GM23248 (cell line): ENCODE measurements at regions not wholly inside any gene's neighbourhood (a gene's known extent, or its start where the extent isn't known, plus 50 kb on each side); places are given as distances from the start of the nearest gene placed in this dataset.
"Not testable (repeated sequence)": the region's sequence is repeated elsewhere in the genome, so short reads cannot be mapped to it uniquely, and the experiment has no call there.

Experiments used
- DNase-seq: peaks from one replicate; pipeline ENCODE4 v3.0.0-alpha.2; 2015
- H2AFZ ChIP-seq: fragments of 200-600 bp; sonication (generic); 2 replicates; pipeline ENCODE4 v1.6.1; 2016; ENCODE audit warnings: antibody characterized with exemption
- H3F3A ChIP-seq: fragments of 200-600 bp; sonication (generic); 2 replicates; pipeline ENCODE4 v1.6.1; 2016; ENCODE audit warnings: mild to moderate bottlenecking, antibody characterized with exemption, mixed run types; ENCODE audit not compliant: insufficient read depth
- H3K27ac ChIP-seq: fragments of 200-600 bp; sonication (generic); 2 replicates; pipeline ENCODE4 v1.5.1; 2016; ENCODE audit warnings: mild to moderate bottlenecking
- H3K27me3 ChIP-seq: fragments of 200-600 bp; sonication (generic); replicated peaks from 2 replicates; pipeline ENCODE4 v1.6.1; 2016; ENCODE audit warnings: mild to moderate bottlenecking; ENCODE audit not compliant: insufficient read depth
- H3K36me3 ChIP-seq: fragments of 200-600 bp; sonication (generic); 2 replicates; pipeline ENCODE4 v1.6.1; 2016; ENCODE audit warnings: low read depth, mild to moderate bottlenecking
- H3K4me1 ChIP-seq: fragments of 200-600 bp; sonication (generic); 2 replicates; pipeline ENCODE4 v1.6.1; 2016; ENCODE audit warnings: mild to moderate bottlenecking; ENCODE audit not compliant: insufficient read depth
- H3K4me2 ChIP-seq: fragments of 200-600 bp; sonication (generic); one replicate; pipeline ENCODE4 v1.6.1; 2016; ENCODE audit warnings: mild to moderate bottlenecking; ENCODE audit not compliant: unreplicated experiment
- H3K4me3 ChIP-seq: fragments of 200-600 bp; sonication (generic); 2 replicates; pipeline ENCODE4 v1.5.1; 2016; ENCODE audit warnings: mild to moderate bottlenecking
- H3K79me2 ChIP-seq: fragments of 200-600 bp; sonication (generic); 2 replicates; pipeline ENCODE4 v1.6.1; 2016; ENCODE audit warnings: mild to moderate bottlenecking; ENCODE audit not compliant: insufficient read depth
- H3K9ac ChIP-seq: fragments of 200-600 bp; sonication (generic); 2 replicates; pipeline ENCODE4 v1.6.1; 2016; ENCODE audit warnings: mild to moderate bottlenecking
- H3K9me2 ChIP-seq: fragments of 200-600 bp; sonication (generic); 2 replicates; pipeline ENCODE4 v1.6.1; 2016; ENCODE audit warnings: mixed run types, mild to moderate bottlenecking, moderate library complexity; ENCODE audit not compliant: insufficient read depth
- H3K9me3 ChIP-seq: fragments of 200-600 bp; sonication (generic); one replicate; pipeline ENCODE4 v1.6.1; 2017; ENCODE audit warnings: low read depth
- H4K20me1 ChIP-seq: fragments of 200-600 bp; sonication (generic); 2 replicates; pipeline ENCODE4 v1.6.0; 2016; ENCODE audit not compliant: insufficient read depth
- EZH2 ChIP-seq: fragments of 200-600 bp; sonication (generic); IDR thresholded peaks from 2 replicates; pipeline ENCODE4 v1.6.1; 2018; ENCODE audit warnings: antibody characterized with exemption, mild to moderate bottlenecking; ENCODE audit not compliant: insufficient read depth, poor library complexity, severe bottlenecking
- EZH2phosphoT487 ChIP-seq: fragments of 200-600 bp; sonication (generic); IDR thresholded peaks from 2 replicates; pipeline ENCODE4 v1.6.1; 2018; ENCODE audit warnings: antibody characterized with exemption, moderate library complexity, mild to moderate bottlenecking, low read depth; ENCODE audit not compliant: insufficient read depth
- WGBS, 2 experiments: methylation state at CpG; one replicate each; pipeline ENCODE4 v1.1.6; 2015 to 2017; ENCODE audit warnings: low lambda C conversion rate in 2 of 2, low coverage in 1 of 2; ENCODE audit errors: missing lambda C conversion rate in 2 of 2; 5-methylcytosine and 5-hydroxymethylcytosine counted together
- in situ Hi-C: fragments of 300-500 bp; cut with MboI; formaldehyde crosslinking; loops from 2 replicates; pipeline ENCODE4 v1.15.0; 2020

- in situ Hi-C loops, result no loop called here
- no peaks in the 10 kb centered on the region for H4K20me1 ChIP-seq
- H3K4me2 ChIP-seq, result no peak overlapping the region
- H3K79me2 ChIP-seq, result no peaks in the 10 kb centered on the region
- 31 to 39% methylated on average over 3 of the region's 3 CpGs for WGBS, 2 experiments
- H3K9ac ChIP-seq, result no peak overlapping the region
- H3K36me3 ChIP-seq, result no peaks in the 10 kb centered on the region
- no peak overlapping the region for H3K4me3 ChIP-seq
- no peaks in the 10 kb centered on the region for H3K9me2 ChIP-seq
- H2AFZ ChIP-seq, result no peak overlapping the region
- H3K27me3 ChIP-seq, result no peaks in the 10 kb centered on the region
- H3F3A ChIP-seq, result no peaks in the 10 kb centered on the region
- no peak for TF ChIP-seq EZH2
- no peak for TF ChIP-seq EZH2phosphoT487
- H3K4me1 ChIP-seq, result no peaks in the 10 kb centered on the region
- no peaks in the 10 kb centered on the region for H3K9me3 ChIP-seq
- no peak overlapping the region for H3K27ac ChIP-seq
- no peak for DNase-seq
Measured at GRCh38 chr13:81172603-81173002, 831.7 kb upstream of the SPRY2 start.

GRCh38 chr13:81171065-81171647 lies 830.2 kb upstream of the SPRY2 start:
- H3K4me3 ChIP-seq, result no peak overlapping the region
- no peaks in the 10 kb centered on the region for H3K9me2 ChIP-seq

GRCh38 chr13:81163823-81164222 lies 822.9 kb upstream of the SPRY2 start:
- H3K9me3 ChIP-seq, H4K20me1 ChIP-seq, H3K9ac ChIP-seq, H3K36me3 ChIP-seq, H3K79me2 ChIP-seq, in situ Hi-C loops, H3K4me1 ChIP-seq, DNase-seq, H3F3A ChIP-seq, H3K4me2 ChIP-seq, H3K9me2 ChIP-seq, H3K27ac ChIP-seq, H3K4me3 ChIP-seq, H2AFZ ChIP-seq, H3K27me3 ChIP-seq: not testable (repeated sequence)
- 0% methylated on average over 1 of the region's 1 CpG for WGBS, 2 experiments

More at GRCh38 chr13:81171065-81171647, 830.2 kb upstream of the SPRY2 start:
- Histone ChIP-seq H2AFZ (peak overlapping the region; percentile 9; the same call in 1 of the 2 replicates), H3K4me2 (no peak overlapping the region), H4K20me1 (no peaks in the 10 kb centered on the region), H3F3A (no peaks in the 10 kb centered on the region), H3K9me3 (no peaks in the 10 kb centered on the region), H3K27ac (no peak overlapping the region), H3K36me3 (no peaks in the 10 kb centered on the region), H3K9ac (no peak overlapping the region), H3K4me1 (no peaks in the 10 kb centered on the region), H3K79me2 (no peaks in the 10 kb centered on the region), H3K27me3 (no peaks in the 10 kb centered on the region)
- in situ Hi-C loops, result no loop called here
- 0 to 2% methylated on average over 3 of the region's 3 CpGs for WGBS, 2 experiments
- no peak for TF ChIP-seq EZH2phosphoT487
- TF ChIP-seq EZH2, result no peak
- peak; percentile 24 for DNase-seq

- TF ChIP-seq EZH2phosphoT487, result no peak
- no peak for TF ChIP-seq EZH2
- WGBS, 2 experiments, result 34 to 39% methylated on average over 2 of the region's 2 CpGs
- no peaks in the 10 kb centered on the region for H3F3A ChIP-seq
- in situ Hi-C loops, result no loop called here
- no peaks in the 10 kb centered on the region for H3K4me1 ChIP-seq
- H3K9ac ChIP-seq, result no peak overlapping the region
- no peak overlapping the region for H2AFZ ChIP-seq
- no peaks in the 10 kb centered on the region for H4K20me1 ChIP-seq
- H3K4me3 ChIP-seq, result no peak overlapping the region
- no peaks in the 10 kb centered on the region for H3K9me2 ChIP-seq
- no peak overlapping the region for H3K4me2 ChIP-seq
- no peaks in the 10 kb centered on the region for H3K27me3 ChIP-seq
- H3K27ac ChIP-seq, result no peak overlapping the region
- DNase-seq, result no peak
- no peaks in the 10 kb centered on the region for H3K9me3 ChIP-seq
- H3K36me3 ChIP-seq, result no peaks in the 10 kb centered on the region
- no peaks in the 10 kb centered on the region for H3K79me2 ChIP-seq
Measured at GRCh38 chr13:81153478-81153877, 812.6 kb upstream of the SPRY2 start.

GRCh38 chr13:81148822-81149221 lies 807.9 kb upstream of the SPRY2 start:
- H3F3A ChIP-seq, result no peaks in the 10 kb centered on the region
- in situ Hi-C loops, result no loop called here
- 16 to 17% methylated on average over 2 of the region's 2 CpGs for WGBS, 2 experiments
- no peaks in the 10 kb centered on the region for H3K36me3 ChIP-seq
- TF ChIP-seq EZH2, result no peak
- no peak for TF ChIP-seq EZH2phosphoT487
- no peak overlapping the region for H3K9ac ChIP-seq
- no peak overlapping the region for H3K27ac ChIP-seq
- no peaks in the 10 kb centered on the region for H3K79me2 ChIP-seq
- H3K9me2 ChIP-seq, result no peaks in the 10 kb centered on the region
- no peak for DNase-seq
- H2AFZ ChIP-seq, result no peak overlapping the region
- no peaks in the 10 kb centered on the region for H4K20me1 ChIP-seq
- no peak overlapping the region for H3K4me2 ChIP-seq
- H3K4me3 ChIP-seq, result no peak overlapping the region
- H3K4me1 ChIP-seq, result no peaks in the 10 kb centered on the region
- H3K27me3 ChIP-seq, result no peaks in the 10 kb centered on the region
- H3K9me3 ChIP-seq, result no peaks in the 10 kb centered on the region

GRCh38 chr13:81146576-81146975 lies 805.6 kb upstream of the SPRY2 start:
- DNase-seq, H3K36me3 ChIP-seq, H3K9me3 ChIP-seq, H2AFZ ChIP-seq, H3K9ac ChIP-seq, H3K4me3 ChIP-seq, H3K27ac ChIP-seq, H4K20me1 ChIP-seq, in situ Hi-C loops, H3K79me2 ChIP-seq, H3K9me2 ChIP-seq, H3K27me3 ChIP-seq, H3K4me1 ChIP-seq, H3K4me2 ChIP-seq, H3F3A ChIP-seq: not testable (repeated sequence)
- 51 to 65% methylated on average over 12 of the region's 12 CpGs for WGBS, 2 experiments
